Lung (tissue), 11 donors: ENCODE measurements at regions not wholly inside any gene's neighbourhood (a gene's known extent, or its start where the extent isn't known, plus 50 kb on each side); places are given as distances from the start of the nearest gene placed in this dataset.

Source experiments
- ATAC-seq: fragments of 200-7000 bp; cut with Tn5 transposase; one replicate; pipeline ENCODE4 v1.9.1; 2020; ENCODE audit warnings: moderate number of reproducible peaks; ENCODE audit not compliant: insufficient read depth, low FRiP score
- DNase-seq, 3 donors: peaks; one replicate each; pipeline ENCODE4 v3.0.0-alpha.2; 2013 to 2017
- H3K27ac ChIP-seq, 2 donors: one replicate each; pipeline ENCODE4 v1.5.1; 2013; ENCODE audit warnings: mild to moderate bottlenecking in 2 of 2, moderate library complexity in 2 of 2, control low read depth in 1 of 2, inconsistent platforms in 1 of 2, low read depth in 1 of 2, low read length in 1 of 2
- H3K27me3 ChIP-seq, 3 donors: one replicate each; pipeline ENCODE4 v1.5.1; 2013; ENCODE audit warnings: low read length in 2 of 3; ENCODE audit not compliant: control insufficient read depth in 3 of 3, insufficient read depth in 3 of 3
- H3K36me3 ChIP-seq, 4 donors: one replicate each; pipeline ENCODE4 v1.5.1; 2013; ENCODE audit warnings: low read length in 4 of 4, mild to moderate bottlenecking in 1 of 4, moderate library complexity in 1 of 4; ENCODE audit not compliant: control insufficient read depth in 4 of 4, insufficient read depth in 4 of 4
- H3K4me1 ChIP-seq, 5 donors: one replicate each; pipeline ENCODE4 v1.5.1; 2013; ENCODE audit warnings: low read length in 5 of 5, mild to moderate bottlenecking in 2 of 5, moderate library complexity in 1 of 5; ENCODE audit not compliant: control insufficient read depth in 5 of 5, insufficient read depth in 5 of 5
- H3K4me3 ChIP-seq: one replicate; pipeline ENCODE4 v1.5.1; 2013; ENCODE audit warnings: mild to moderate bottlenecking, control low read depth, moderate library complexity
- H3K9ac ChIP-seq, 2 donors: one replicate each; pipeline ENCODE4 v1.5.1; 2013; ENCODE audit warnings: low read length in 2 of 2, control low read depth in 1 of 2; ENCODE audit not compliant: insufficient read depth in 1 of 2
- H3K9me3 ChIP-seq, 4 donors: one replicate each; pipeline ENCODE4 v1.5.1; 2013; ENCODE audit warnings: low read length in 3 of 4, mild to moderate bottlenecking in 1 of 4, moderate library complexity in 1 of 4; ENCODE audit not compliant: control insufficient read depth in 4 of 4, insufficient read depth in 3 of 4
- CTCF ChIP-seq: IDR thresholded peaks from 2 replicates; pipeline ENCODE4 v1.5.1; 2012; ENCODE audit warnings: mild to moderate bottlenecking; ENCODE audit errors: control extremely low read depth, extremely low read depth
- WGBS, 2 donors: extraction: QIAGEN DNeasy Blood & Tissue Kit; methylation state at CpG; one replicate each; pipeline ENCODE4 v1.1.7; 2013; 5-methylcytosine and 5-hydroxymethylcytosine counted together
- donor health status: control.
- donor health status: control.
- donor health status: Bipolar disorder and iron deficiency.
- donor health status: healthy.
- donor health status: DM: yes; HTN: yes; CAD: no.

- no peak overlapping the region for H3K4me3 ChIP-seq
- no peak overlapping the region for H3K27ac ChIP-seq
- ATAC-seq: no peak
- peak in 2 of 3 donors; percentile 25 to 38 for DNase-seq
- WGBS, 2 donors: 54 to 69% methylated on average over 2 of the region's 2 CpGs
- TF ChIP-seq CTCF: no peak
- H3K9ac ChIP-seq: no peak overlapping the region
- H3K9me3 ChIP-seq: no peaks in the 10 kb centered on the region
- H3K4me1 ChIP-seq: no peaks in the 10 kb centered on the region
- H3K27me3 ChIP-seq: no peaks in the 10 kb centered on the region
- H3K36me3 ChIP-seq: no peaks in the 10 kb centered on the region
Measured at GRCh38 chr11:106344394-106344793, 266.9 kb downstream of the AASDHPPT start.

GRCh38 chr11:106344966-106345365 lies 267.5 kb downstream of the AASDHPPT start:
- Histone ChIP-seq H3K4me1 (no peaks in the 10 kb centered on the region), H3K36me3 (no peaks in the 10 kb centered on the region), H3K27me3 (no peaks in the 10 kb centered on the region), H3K4me3 (no peak overlapping the region), H3K9ac (no peak overlapping the region), H3K9me3 (no peaks in the 10 kb centered on the region), H3K27ac (no peak overlapping the region)
- WGBS, 2 donors: 74 to 80% methylated on average over 1 of the region's 1 CpG
- DNase-seq (no peak), ATAC-seq (no peak)
- no peak for TF ChIP-seq CTCF

- 83 to 91% methylated on average over 2 of the region's 2 CpGs for WGBS, 2 donors
- TF ChIP-seq CTCF: no peak
- no peaks in the 10 kb centered on the region for H3K27me3 ChIP-seq
- no peak for DNase-seq
- no peaks in the 10 kb centered on the region for H3K4me1 ChIP-seq
- H3K36me3 ChIP-seq: no peaks in the 10 kb centered on the region
- H3K4me3 ChIP-seq: no peak overlapping the region
- no peak for ATAC-seq
- no peak overlapping the region for H3K27ac ChIP-seq
- no peak overlapping the region for H3K9ac ChIP-seq
- no peaks in the 10 kb centered on the region for H3K9me3 ChIP-seq
Measured at GRCh38 chr11:106353031-106353430, 275.6 kb downstream of the AASDHPPT start.

- H3K9me3 ChIP-seq: no peaks in the 10 kb centered on the region
- no peak for TF ChIP-seq CTCF
- no peak overlapping the region for H3K4me3 ChIP-seq
- H3K27me3 ChIP-seq: no peaks in the 10 kb centered on the region
- H3K36me3 ChIP-seq: no peaks in the 10 kb centered on the region
- 56 to 70% methylated on average over 2 of the region's 2 CpGs for WGBS, 2 donors
- ATAC-seq (no peak), DNase-seq (no peak)
- H3K9ac ChIP-seq: no peak overlapping the region
- H3K27ac ChIP-seq: no peak overlapping the region
- no peaks in the 10 kb centered on the region for H3K4me1 ChIP-seq
Measured at GRCh38 chr11:106369224-106369623, 291.8 kb downstream of the AASDHPPT start.
